ENCODE measurements at regions not wholly inside any gene's neighbourhood (a gene's known extent, or its start where the extent isn't known, plus 50 kb on each side); places are given as distances from the start of the nearest gene placed in this dataset.

DNA sequence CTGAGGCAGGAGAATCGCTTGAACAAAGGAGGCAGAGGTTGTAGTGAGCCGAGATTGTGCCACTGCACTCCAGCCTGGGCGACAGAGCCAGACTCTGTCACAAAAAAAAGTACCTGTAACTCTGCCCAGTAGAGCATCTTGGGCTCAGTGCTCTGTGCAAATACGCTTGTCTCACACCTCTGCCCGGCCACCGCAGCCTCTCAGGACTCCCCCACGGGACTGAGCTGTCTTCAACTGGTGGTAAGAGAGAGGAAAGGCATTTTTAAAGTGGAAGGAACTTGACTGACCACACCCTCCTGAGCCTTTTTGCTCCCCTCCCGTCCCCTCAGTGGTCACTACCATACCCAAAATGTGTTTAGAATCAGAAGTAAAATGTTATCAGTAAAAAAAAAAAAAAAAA, 174.3 kb upstream of the PIK3R1 start:
- TF ChIP-seq, protein P1, sequence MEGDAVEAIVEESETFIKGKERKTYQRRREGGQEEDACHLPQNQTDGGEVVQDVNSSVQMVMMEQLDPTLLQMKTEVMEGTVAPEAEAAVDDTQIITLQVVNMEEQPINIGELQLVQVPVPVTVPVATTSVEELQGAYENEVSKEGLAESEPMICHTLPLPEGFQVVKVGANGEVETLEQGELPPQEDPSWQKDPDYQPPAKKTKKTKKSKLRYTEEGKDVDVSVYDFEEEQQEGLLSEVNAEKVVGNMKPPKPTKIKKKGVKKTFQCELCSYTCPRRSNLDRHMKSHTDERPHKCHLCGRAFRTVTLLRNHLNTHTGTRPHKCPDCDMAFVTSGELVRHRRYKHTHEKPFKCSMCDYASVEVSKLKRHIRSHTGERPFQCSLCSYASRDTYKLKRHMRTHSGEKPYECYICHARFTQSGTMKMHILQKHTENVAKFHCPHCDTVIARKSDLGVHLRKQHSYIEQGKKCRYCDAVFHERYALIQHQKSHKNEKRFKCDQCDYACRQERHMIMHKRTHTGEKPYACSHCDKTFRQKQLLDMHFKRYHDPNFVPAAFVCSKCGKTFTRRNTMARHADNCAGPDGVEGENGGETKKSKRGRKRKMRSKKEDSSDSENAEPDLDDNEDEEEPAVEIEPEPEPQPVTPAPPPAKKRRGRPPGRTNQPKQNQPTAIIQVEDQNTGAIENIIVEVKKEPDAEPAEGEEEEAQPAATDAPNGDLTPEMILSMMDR (IDR thresholded peaks at IDR 0.05): no peak
- TF ChIP-seq POLR2A (IDR thresholded peaks at IDR 0.05) (no peak), EP300 (IDR thresholded peaks at IDR 0.05) (no peak)

All from tibial nerve (tissue), 4 donors.